IMR-90 (cell line): ENCODE measurements at regions not wholly inside any gene's neighbourhood (a gene's known extent, or its start where the extent isn't known, plus 50 kb on each side); places are given as distances from the start of the nearest gene placed in this dataset.

Source experiments
- ATAC-seq: fragments of 200-7000 bp; cut with Tn5 transposase; 2 replicates; pipeline ENCODE4 v1.9.1; 2020; ENCODE audit warnings: low read depth, mild to moderate bottlenecking, moderate library complexity
- BruUV-seq: library from RNA; stranded (reverse); fragments of 400-500 nt; replicated peaks from 2 replicates; lab custom pipeline; 2021; lab: Mats Ljungman, UMichigan
- CTCF ChIA-PET: fragments of 300-600 bp; formaldehyde crosslinking; extraction: SDS; loops from one replicate; lab custom pipeline; 2021; ENCODE audit warnings: antibody characterized with exemption; lab: Yijun Ruan, JAX
- POLR2A ChIA-PET: fragments of 300-600 bp; sonication (Branson Sonifier 250); formaldehyde crosslinking; loops from one replicate; lab custom pipeline; 2022; ENCODE audit warnings: antibody characterized with exemption; ENCODE audit not compliant: unreplicated experiment; lab: Charles Lee
- DNase-seq: peaks from one replicate; pipeline ENCODE4 v3.0.0; 2013
- H2AFZ ChIP-seq: replicated peaks from 2 replicates; pipeline ENCODE3; 2013; ENCODE audit warnings: low read length, mild to moderate bottlenecking; ENCODE audit not compliant: poor library complexity
- H2AK5ac ChIP-seq: 2 replicates; pipeline ENCODE4 v1.6.1; 2013; ENCODE audit warnings: low read depth, low read length, inconsistent platforms
- H2AK9ac ChIP-seq: replicated peaks from 2 replicates; pipeline ENCODE3; 2013; ENCODE audit warnings: mild to moderate bottlenecking, low read depth, low read length, moderate library complexity; ENCODE audit not compliant: poor library complexity
- H2BK120ac ChIP-seq: 2 replicates; pipeline ENCODE4 v1.6.1; 2013; ENCODE audit warnings: low read depth, low read length, inconsistent platforms
- H2BK15ac ChIP-seq: 3 replicates; pipeline ENCODE4 v1.6.1; 2013; ENCODE audit warnings: low read depth, low read length, inconsistent platforms
- H2BK20ac ChIP-seq: 2 replicates; pipeline ENCODE4 v1.6.1; 2013; ENCODE audit warnings: low read depth, mild to moderate bottlenecking, inconsistent platforms, low read length, moderate library complexity
- H2BK5ac ChIP-seq: 2 replicates; pipeline ENCODE4 v1.6.1; 2013; ENCODE audit warnings: mild to moderate bottlenecking, low read depth, low read length, inconsistent platforms; ENCODE audit not compliant: poor library complexity, severe bottlenecking
- H3K14ac ChIP-seq: replicated peaks from 2 replicates; pipeline ENCODE4 v1.6.1; 2013; ENCODE audit warnings: low read depth, low read length, inconsistent platforms
- H3K18ac ChIP-seq: 2 replicates; pipeline ENCODE4 v1.6.1; 2013; ENCODE audit warnings: low read depth, low read length, control low read depth
- H3K23ac ChIP-seq: 2 replicates; pipeline ENCODE4 v1.6.1; 2013; ENCODE audit warnings: low read depth, low read length, inconsistent platforms
- H3K27ac ChIP-seq: 2 replicates; pipeline ENCODE4 v1.5.1; 2013; ENCODE audit warnings: mild to moderate bottlenecking, control low read depth, low read length; ENCODE audit not compliant: insufficient read depth
- H3K27me3 ChIP-seq: 2 replicates; pipeline ENCODE4 v1.6.1; 2013; ENCODE audit warnings: low read length; ENCODE audit not compliant: control insufficient read depth, insufficient read depth
- H3K36me3 ChIP-seq: 2 replicates; pipeline ENCODE4 v1.6.1; 2013; ENCODE audit warnings: low read length, mixed read lengths; ENCODE audit not compliant: control insufficient read depth, insufficient read depth
- H3K4ac ChIP-seq: 2 replicates; pipeline ENCODE4 v1.6.1; 2013; ENCODE audit warnings: low read depth, low read length, inconsistent platforms
- H3K4me1 ChIP-seq: 2 replicates; pipeline ENCODE4 v1.6.1; 2013; ENCODE audit warnings: low read length, mixed read lengths; ENCODE audit not compliant: control insufficient read depth, insufficient read depth
- H3K4me2 ChIP-seq: 2 replicates; pipeline ENCODE4 v1.6.1; 2013; ENCODE audit warnings: low read depth, mild to moderate bottlenecking, control low read depth, low read length, moderate library complexity
- H3K4me3 ChIP-seq: 2 replicates; pipeline ENCODE4 v1.5.1; 2013; ENCODE audit warnings: low read depth, mild to moderate bottlenecking, control low read depth, low read length, moderate library complexity; ENCODE audit not compliant: insufficient read depth
- H3K56ac ChIP-seq: 2 replicates; pipeline ENCODE4 v1.6.1; 2013; ENCODE audit warnings: low read length, inconsistent platforms; ENCODE audit not compliant: insufficient read depth; ENCODE audit errors: extremely low read depth
- H3K79me1 ChIP-seq, 2 experiments: 2 replicates each; pipeline ENCODE4 v1.6.1; 2013; ENCODE audit warnings: low read length in 2 of 2, inconsistent platforms in 1 of 2, low read depth in 1 of 2
- H3K9ac ChIP-seq: 2 replicates; pipeline ENCODE4 v1.6.1; 2013; ENCODE audit warnings: low read depth, low read length, control low read depth
- H3K9me1 ChIP-seq: 2 replicates; pipeline ENCODE4 v1.6.1; 2013; ENCODE audit warnings: low read length, inconsistent platforms; ENCODE audit not compliant: insufficient read depth
- H3K9me3 ChIP-seq: 2 replicates; pipeline ENCODE4 v1.6.1; 2013; ENCODE audit warnings: low read length; ENCODE audit not compliant: control insufficient read depth, insufficient read depth
- H4K20me1 ChIP-seq: 2 replicates; pipeline ENCODE4 v1.6.1; 2013; ENCODE audit warnings: low read length, inconsistent platforms; ENCODE audit not compliant: insufficient read depth
- H4K5ac ChIP-seq: 2 replicates; pipeline ENCODE4 v1.6.1; 2013; ENCODE audit warnings: mild to moderate bottlenecking, low read depth, low read length, control low read depth
- H4K8ac ChIP-seq, 2 experiments: 2 replicates each; pipeline ENCODE4 v1.6.1; 2013; ENCODE audit warnings: low read depth in 2 of 2, low read length in 2 of 2, control low read depth in 1 of 2, inconsistent platforms in 1 of 2
- H4K91ac ChIP-seq: 2 replicates; pipeline ENCODE4 v1.6.1; 2013; ENCODE audit warnings: low read depth, low read length, inconsistent platforms; ENCODE audit not compliant: insufficient read depth
- BHLHE40 ChIP-seq: fragments of 150-350 bp; IDR thresholded peaks from 2 replicates; pipeline ENCODE4 v1.6.1; 2016; ENCODE audit warnings: mild to moderate bottlenecking, low read depth, low read length
- CEBPB ChIP-seq: IDR thresholded peaks from 2 replicates; pipeline ENCODE4 v1.6.1; 2012; ENCODE audit warnings: low read depth, low read length, improper control_type of control experiment
- CHD1 ChIP-seq: IDR thresholded peaks from 2 replicates; pipeline ENCODE4 v1.6.1; 2012; ENCODE audit warnings: low read depth, low read length, improper control_type of control experiment
- CTCF ChIP-seq: conservative IDR thresholded peaks from 2 replicates; pipeline ENCODE4 v1.5.1; 2012; ENCODE audit warnings: mild to moderate bottlenecking, low read depth, low read length, improper control_type of control experiment
- ELK1 ChIP-seq: fragments of 150-350 bp; IDR thresholded peaks from 2 replicates; pipeline ENCODE4 v1.6.1; 2016; ENCODE audit warnings: low read depth, mild to moderate bottlenecking, low read length, moderate library complexity, borderline replicate concordance
- MAFK ChIP-seq: IDR thresholded peaks from 2 replicates; pipeline ENCODE4 v1.6.1; 2012; ENCODE audit warnings: low read depth, low read length, improper control_type of control experiment
- MXI1 ChIP-seq: IDR thresholded peaks from 2 replicates; pipeline ENCODE4 v1.6.1; 2012; ENCODE audit warnings: low read depth, mild to moderate bottlenecking, low read length, moderate library complexity, borderline replicate concordance
- NFE2L2 ChIP-seq: fragments of 150-350 bp; IDR thresholded peaks from 2 replicates; pipeline ENCODE4 v1.6.1; 2016; ENCODE audit warnings: low read depth, mild to moderate bottlenecking, low read length
- POLR2A ChIP-seq: IDR thresholded peaks from 2 replicates; pipeline ENCODE4 v1.6.1; 2012; ENCODE audit warnings: mild to moderate bottlenecking, low read depth, low read length
- RAD21 ChIP-seq: IDR thresholded peaks from 2 replicates; pipeline ENCODE4 v1.6.1; 2012; ENCODE audit warnings: low read length, improper control_type of control experiment
- RCOR1 ChIP-seq: IDR thresholded peaks from 2 replicates; pipeline ENCODE4 v1.6.1; 2012; ENCODE audit warnings: mild to moderate bottlenecking, low read length, improper control_type of control experiment; ENCODE audit not compliant: insufficient replicate concordance
- RFX5 ChIP-seq: IDR thresholded peaks from 2 replicates; pipeline ENCODE4 v1.8.0; 2012; ENCODE audit warnings: low read depth, mild to moderate bottlenecking, low read length, moderate library complexity
- SMC3 ChIP-seq: fragments of 150-350 bp; IDR thresholded peaks from 2 replicates; pipeline ENCODE4 v1.6.1; 2016; ENCODE audit warnings: low read depth, mild to moderate bottlenecking, antibody characterized with exemption, low read length, moderate library complexity
- USF2 ChIP-seq: fragments of 150-350 bp; IDR thresholded peaks from 2 replicates; pipeline ENCODE4 v1.6.1; 2017; ENCODE audit warnings: mild to moderate bottlenecking, antibody characterized with exemption, low read length, low read depth
- WGBS, 2 experiments: methylation state at CpG; one replicate each; pipeline versions ENCODE4 v1.1.5 to v1.1.7; 2013; ENCODE audit warnings: missing lambda C conversion rate in 2 of 2; ENCODE audit not compliant: insufficient read length in 1 of 2; ENCODE audit errors: extremely low coverage in 2 of 2; 5-methylcytosine and 5-hydroxymethylcytosine counted together
- dilution Hi-C: fragments of 300-500 bp; cut with HindIII; formaldehyde crosslinking; loops from one replicate; pipeline ENCODE4 v1.14.3; 2018; ENCODE audit warnings: low sequenced_read_pairs; ENCODE audit not compliant: unreplicated experiment
- in situ Hi-C: fragments of 300-500 bp; cut with MboI; formaldehyde crosslinking; loops from 3 replicates; pipeline ENCODE4 v1.14.3; 2019; ENCODE audit warnings: low sequenced_read_pairs, inconsistent platforms, mixed read lengths
- intact Hi-C: fragments of 100-400 bp; cut with micrococcal nuclease; formaldehyde crosslinking; loops from 2 replicates; pipeline ENCODE4 v1.10.0; 2022

GRCh38 chr6:86276056-86276455 is 633.4 kb upstream of the SYNCRIP start:
- Histone ChIP-seq H3K27ac (no peak overlapping the region), H2AFZ (no peak overlapping the region), H3K23ac (no peak overlapping the region), H3K14ac (no peak overlapping the region), H3K9me3 (peaks cover 10% of the 10 kb centered on the region; the same call in 1 of the 2 replicates), H3K79me1 (no peaks in the 10 kb centered on the region), H2BK20ac (no peak overlapping the region), H4K5ac (no peak overlapping the region), H3K9ac (no peak overlapping the region), H2BK15ac (no peak overlapping the region), H3K4me2 (no peak overlapping the region), H3K18ac (no peak overlapping the region), H2BK120ac (no peak overlapping the region), H2AK9ac (no peak overlapping the region), H4K8ac (no peak overlapping the region), H3K4me1 (no peaks in the 10 kb centered on the region), H3K36me3 (no peaks in the 10 kb centered on the region), H2BK5ac (no peak overlapping the region), H3K56ac (no peak overlapping the region), H3K9me1 (no peaks in the 10 kb centered on the region), H3K27me3 (no peaks in the 10 kb centered on the region), H3K4ac (no peak overlapping the region), H4K20me1 (no peaks in the 10 kb centered on the region), H2AK5ac (no peak overlapping the region), H3K4me3 (no peak overlapping the region), H4K91ac (no peak overlapping the region)
- no TSS peak for BruUV-seq
- ATAC-seq (no peak), DNase-seq (no peak)
- dilution Hi-C loops, result no loop called here
- no peak for TF ChIP-seq NFE2L2
- TF ChIP-seq RCOR1, result no peak
- TF ChIP-seq RFX5, result no peak
- no peak for TF ChIP-seq POLR2A
- no peak for TF ChIP-seq ELK1
- TF ChIP-seq CEBPB, result no peak
- no peak for TF ChIP-seq BHLHE40
- no peak for TF ChIP-seq CHD1
- no peak for TF ChIP-seq MAFK
- TF ChIP-seq RAD21, result no peak
- TF ChIP-seq USF2, result no peak
- no peak for TF ChIP-seq SMC3
- no peak for TF ChIP-seq MXI1
- TF ChIP-seq CTCF, result no peak
- WGBS, 2 experiments, result no CpG with 5 or more reads among the region's 5 CpGs
- in situ Hi-C loops, result no loop called here
- CTCF ChIA-PET, result no interaction called here
- intact Hi-C loops, result no loop called here
- POLR2A ChIA-PET, result no interaction called here
